HG03097 (cell line): ENCODE measurements at regions not wholly inside any gene's neighbourhood (a gene's known extent, or its start where the extent isn't known, plus 50 kb on each side); places are given as distances from the start of the nearest gene placed in this dataset.
"Not testable (repeated sequence)": the region's sequence is repeated elsewhere in the genome, so short reads cannot be mapped to it uniquely, and the experiment has no call there.

Experiments used
- ATAC-seq: cut with Tn5 transposase; IDR thresholded peaks from one replicate; pipeline ENCODE4 v1.9.1; 2021; ENCODE audit not compliant: unreplicated experiment, low FRiP score

DNA sequence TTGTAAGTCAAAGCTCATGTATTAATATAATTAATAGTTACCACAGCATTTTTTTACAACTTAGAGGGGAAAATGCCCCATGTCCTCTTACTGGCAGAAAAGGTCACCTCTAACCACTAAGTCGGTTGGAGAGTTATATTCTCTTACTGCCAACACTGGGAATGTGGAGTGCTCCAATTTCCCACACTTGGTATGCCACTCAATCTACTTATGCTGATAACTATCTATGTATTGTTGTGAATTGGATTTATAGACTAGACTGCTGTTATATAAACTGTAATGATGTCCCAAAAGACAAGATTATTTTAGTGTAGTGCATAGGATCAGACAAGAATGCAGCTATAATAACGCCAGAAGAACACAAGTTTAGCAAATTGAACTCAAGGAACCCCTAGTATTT is 2385.2 kb upstream of the C9orf72 start:
- ATAC-seq, result no peak

DNA sequence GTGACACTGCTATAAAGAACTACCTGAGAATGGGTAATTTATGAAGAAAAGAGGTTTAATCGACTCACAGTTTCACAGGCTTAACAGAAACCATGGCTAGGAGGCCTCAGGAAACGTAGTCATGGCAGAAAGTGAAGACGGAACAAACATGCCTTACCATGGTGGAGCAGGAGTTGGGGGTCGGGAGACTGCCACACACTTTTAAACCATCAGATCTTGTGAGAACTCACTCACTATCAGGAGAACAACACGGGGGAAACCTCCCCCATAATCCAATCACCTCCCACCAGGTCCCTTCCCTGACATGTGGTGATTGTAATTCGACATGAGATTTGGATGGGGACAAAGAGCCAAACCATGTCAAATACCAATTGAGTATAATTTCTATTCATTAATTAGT is 2392.6 kb upstream of the C9orf72 start:
- no peak for ATAC-seq

DNA sequence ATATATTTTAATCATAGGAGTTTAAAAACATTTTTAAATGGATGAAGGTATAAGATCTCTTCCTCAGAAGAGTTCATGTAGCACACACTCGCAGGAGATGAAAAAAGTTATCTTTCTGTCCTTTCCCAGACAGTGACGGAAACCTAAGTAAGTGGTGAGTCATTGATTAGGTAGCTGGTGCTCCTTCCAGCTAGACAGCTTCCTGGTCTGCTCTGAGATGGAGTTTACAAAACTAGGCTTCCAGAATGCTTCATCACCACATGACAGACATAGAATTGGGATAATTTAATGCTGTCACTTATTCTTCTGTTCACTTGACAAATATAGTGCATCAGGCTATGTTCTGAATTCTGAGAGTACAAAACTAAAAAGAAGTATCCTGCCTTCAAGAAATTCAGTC is 2393.0 kb upstream of the C9orf72 start:
- ATAC-seq, result no peak

- ATAC-seq, result no peak
These were observed 2395.6 kb upstream of the C9orf72 start for GRCh38 chr9:29968831-29969230.

GRCh38 chr9:29969408-29969807 is 2396.1 kb upstream of the C9orf72 start:
- no peak for ATAC-seq

DNA sequence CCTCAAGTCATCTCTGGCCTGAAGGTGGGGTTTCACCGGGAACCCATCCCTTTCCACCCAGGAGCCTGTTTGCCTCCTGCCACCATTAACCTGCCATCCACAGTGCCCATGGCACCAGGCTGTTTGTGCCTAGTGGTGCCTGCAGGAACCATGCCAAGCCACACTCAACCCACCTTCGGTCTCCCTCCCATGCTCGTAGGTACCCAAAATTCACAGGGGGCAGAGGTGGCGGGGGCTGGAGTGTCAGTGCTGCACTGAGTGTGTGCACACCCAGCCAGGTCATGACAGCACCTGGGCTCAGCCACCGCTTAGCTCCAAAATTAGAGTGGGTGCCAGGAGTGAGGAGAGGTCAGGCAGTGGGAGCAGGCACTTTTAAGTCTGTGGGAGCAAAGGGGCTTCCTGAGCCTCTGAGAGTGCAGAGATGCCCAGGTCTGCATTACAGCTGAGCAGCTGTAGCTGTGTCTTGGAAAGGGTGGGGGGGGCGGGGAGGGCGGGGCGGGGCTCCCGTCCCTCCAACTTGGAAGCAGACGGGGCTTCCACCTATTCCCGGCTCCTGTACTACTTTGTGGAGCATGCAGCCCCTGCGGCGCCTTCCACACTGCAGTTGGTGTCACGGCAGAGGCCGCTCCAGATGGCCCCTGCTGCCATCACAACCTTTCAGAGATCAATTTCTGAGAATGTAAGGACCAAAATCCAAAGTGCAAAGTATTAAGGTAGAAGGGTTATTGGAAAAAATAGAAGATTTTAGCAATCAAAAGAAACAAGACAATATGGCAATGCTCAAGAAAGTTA is 2396.8 kb upstream of the C9orf72 start:
- ATAC-seq, result no peak

GRCh38 chr9:29974197-29974596 is 2400.9 kb upstream of the C9orf72 start:
- ATAC-seq, result no peak

GRCh38 chr9:29976981-29977380 is 2403.7 kb upstream of the C9orf72 start:
- ATAC-seq, result no peak

- no peak for ATAC-seq
These were observed 2403.4 kb upstream of the ACO1 start for GRCh38 chr9:29981013-29981412.

- no peak for ATAC-seq
These were observed 2384.8 kb upstream of the ACO1 start for GRCh38 chr9:29999645-30000044.

DNA sequence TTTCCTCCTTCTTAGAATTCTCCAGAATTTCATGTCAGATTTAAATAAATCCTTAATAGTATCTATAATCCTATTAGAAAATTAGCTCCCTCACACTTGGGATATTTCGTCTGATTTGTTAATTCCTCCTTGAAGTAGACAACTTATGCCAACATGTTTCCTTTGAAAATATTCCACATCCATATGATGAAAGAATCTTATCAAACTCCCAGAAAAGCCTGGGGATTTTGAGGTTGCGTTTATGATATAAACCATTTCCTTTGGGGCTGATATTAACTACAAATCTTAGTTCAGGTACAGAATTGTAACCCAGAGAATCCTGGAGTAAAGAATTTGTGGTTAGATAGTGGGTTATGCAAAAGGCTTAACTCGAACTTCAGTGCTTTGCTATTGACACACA is 2373.8 kb upstream of the ACO1 start:
- ATAC-seq, result no peak

GRCh38 chr9:30012622-30013021 is 2371.8 kb upstream of the ACO1 start:
- ATAC-seq, result no peak

DNA sequence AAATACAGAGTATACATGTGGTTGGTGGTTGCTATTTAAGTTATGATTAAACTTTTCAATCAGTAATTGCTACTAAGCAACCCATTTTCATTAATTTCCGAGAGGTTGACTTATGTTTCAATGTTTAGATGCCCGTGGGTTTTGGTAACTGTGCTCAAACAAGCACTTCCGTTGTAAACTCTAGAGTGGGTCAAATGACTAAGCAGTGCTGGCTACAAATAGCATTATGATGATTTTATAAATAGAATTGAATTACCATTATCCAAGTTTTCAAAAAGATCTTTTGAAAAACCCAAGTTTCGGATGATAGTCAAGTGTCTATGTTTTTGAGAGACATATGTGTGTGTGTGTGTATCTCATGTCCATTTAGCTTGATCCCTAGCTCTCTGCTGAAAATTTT is 2369.4 kb upstream of the ACO1 start:
- ATAC-seq, result no peak

DNA sequence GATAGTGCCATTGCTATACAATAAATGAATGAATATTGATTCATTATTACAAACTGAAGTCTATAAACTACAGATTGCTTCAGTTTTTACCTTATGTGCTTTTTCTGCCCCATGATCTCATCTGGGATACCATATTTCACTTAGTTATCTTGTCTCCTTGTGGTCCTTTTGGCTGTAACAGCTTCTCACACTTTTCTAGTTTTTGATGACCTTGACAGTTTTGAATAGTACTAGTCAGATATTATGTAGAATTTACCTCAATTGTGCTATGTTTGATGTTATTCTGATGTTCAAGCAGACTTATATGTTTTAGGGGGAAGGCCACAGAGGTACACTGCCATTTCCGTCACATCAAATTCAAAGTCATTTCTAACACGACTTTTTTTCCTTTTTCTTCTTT is 2364.3 kb upstream of the ACO1 start:
- ATAC-seq, result no peak

DNA sequence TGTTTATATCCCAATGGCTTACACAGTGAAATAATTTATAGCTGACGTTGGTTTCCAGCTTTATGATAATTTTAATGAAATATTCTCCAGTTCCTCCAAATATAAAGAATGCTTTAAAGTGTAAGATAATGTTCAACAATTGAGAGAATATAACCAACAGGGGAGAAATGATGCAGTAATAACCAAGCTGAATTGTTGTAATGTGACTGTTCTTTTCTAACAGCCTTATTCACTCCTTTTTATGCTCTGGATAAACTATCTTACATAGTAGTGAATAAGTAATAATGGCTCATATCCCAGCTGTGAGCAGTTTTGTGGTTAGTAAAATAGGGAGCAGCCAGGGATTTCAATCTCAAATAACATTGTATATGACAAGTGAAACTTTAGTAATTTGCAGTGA is 2348.7 kb upstream of the ACO1 start:
- ATAC-seq, result no peak

DNA sequence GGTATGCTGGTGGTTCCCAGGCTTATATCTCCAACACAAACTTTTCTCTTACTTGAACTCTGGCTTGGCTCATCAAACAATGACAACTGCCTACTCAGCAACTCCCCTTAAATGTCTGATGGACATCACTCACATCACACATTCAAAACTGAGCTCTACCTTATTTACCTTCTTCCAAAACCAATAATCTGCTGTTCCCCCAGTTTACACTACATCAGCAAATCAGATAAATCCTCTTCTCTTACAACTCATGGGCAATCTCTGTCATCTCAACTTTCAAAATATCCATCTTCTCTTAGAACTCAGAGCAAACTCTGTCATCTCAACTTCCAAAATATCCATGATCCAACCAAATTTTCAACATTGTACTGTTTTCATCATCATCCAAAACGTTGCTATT is 2347.9 kb upstream of the ACO1 start:
- no peak for ATAC-seq

- ATAC-seq, result no peak
These were observed 2344.7 kb upstream of the ACO1 start for GRCh38 chr9:30039712-30040111.

- no peak for ATAC-seq
These were observed 2336.0 kb upstream of the ACO1 start for GRCh38 chr9:30048396-30048795.

- ATAC-seq, result no peak
These were observed 2326.0 kb upstream of the ACO1 start for GRCh38 chr9:30058463-30058862.

DNA sequence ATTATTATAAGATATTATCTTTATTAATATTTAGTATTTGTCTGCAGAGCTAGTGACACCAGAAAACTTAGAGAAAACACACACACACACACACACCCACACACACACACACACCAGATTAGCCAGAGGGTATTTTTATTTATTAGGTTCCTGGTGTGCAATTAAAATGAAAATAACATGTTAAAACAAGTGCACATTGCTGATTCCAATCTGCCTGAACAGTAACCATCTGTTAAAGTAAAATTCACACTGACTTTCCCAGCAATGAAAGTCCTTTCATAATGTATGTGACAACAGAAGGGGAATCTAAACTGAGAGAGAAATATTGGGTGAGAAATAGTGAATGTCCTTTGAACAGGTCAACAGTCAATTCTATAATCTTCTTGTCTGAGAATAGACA is 2323.5 kb upstream of the ACO1 start:
- no peak for ATAC-seq

DNA sequence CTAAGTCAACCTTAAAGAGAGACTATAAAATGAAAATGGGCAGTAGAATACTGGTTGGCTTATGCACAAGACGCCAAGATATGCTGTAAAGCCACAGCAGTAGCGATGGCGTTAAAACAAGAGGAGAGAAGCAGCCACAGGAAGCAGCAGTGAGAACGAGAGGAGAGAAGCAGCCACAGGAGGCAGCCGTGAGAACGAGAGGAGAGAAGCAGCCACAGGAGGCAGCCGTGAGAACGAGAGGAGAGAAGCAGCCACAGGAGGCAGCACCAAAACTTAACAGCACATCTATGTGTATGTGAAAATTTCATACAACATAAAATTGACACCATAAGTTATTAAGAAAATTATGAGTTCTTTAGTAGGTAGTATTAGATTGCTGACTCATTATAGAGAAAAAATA is 2318.6 kb upstream of the ACO1 start:
- no peak for ATAC-seq

GRCh38 chr9:30069236-30069635 is 2315.2 kb upstream of the ACO1 start:
- ATAC-seq, result not testable (repeated sequence)

DNA sequence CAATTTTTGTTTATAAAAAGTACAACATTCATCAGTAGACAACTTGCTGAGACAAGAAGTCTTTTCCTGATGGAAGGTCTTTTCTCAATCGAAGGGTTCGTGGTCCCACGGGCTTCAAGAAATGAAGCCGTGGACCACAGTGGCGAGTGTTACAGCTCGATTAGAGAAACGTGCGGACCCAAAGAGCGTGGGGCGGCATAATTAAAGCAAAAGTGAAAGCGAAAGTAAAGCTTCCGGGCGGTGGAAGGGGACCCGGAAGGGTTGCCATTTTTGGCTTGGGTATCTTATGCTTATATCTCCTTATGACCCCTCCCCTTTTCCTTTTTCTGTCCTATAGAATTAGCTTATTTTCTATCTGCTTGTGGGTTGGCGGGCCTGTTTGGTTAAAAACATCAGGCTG is 2309.4 kb upstream of the ACO1 start:
- ATAC-seq, result no peak
